GM23338 (cell line): ENCODE measurements at regions not wholly inside any gene's neighbourhood (a gene's known extent, or its start where the extent isn't known, plus 50 kb on each side); places are given as distances from the start of the nearest gene placed in this dataset.

Source experiments
- ATAC-seq: fragments of 200-7000 bp; cut with Tn5 transposase; 3 replicates; pipeline ENCODE4 v1.9.1; 2020
- DNase-seq: peaks from one replicate; pipeline ENCODE4 v3.0.0-alpha.2; 2015; ENCODE audit warnings: low spot score
- H2AFZ ChIP-seq: fragments of 200-600 bp; sonication (generic); 2 replicates; pipeline ENCODE4 v1.8.0; 2016; ENCODE audit warnings: antibody characterized with exemption, mild to moderate bottlenecking, moderate library complexity
- H3F3A ChIP-seq: fragments of 200-600 bp; sonication (generic); replicated peaks from 2 replicates; pipeline ENCODE4 v1.8.0; 2017; ENCODE audit warnings: antibody characterized with exemption, mixed run types, low read depth
- H3K27ac ChIP-seq: fragments of 200-600 bp; sonication (generic); 2 replicates; pipeline ENCODE4 v1.6.1; 2016; ENCODE audit warnings: low read depth
- H3K27me3 ChIP-seq: fragments of 200-600 bp; sonication (generic); 2 replicates; pipeline ENCODE4 v1.8.0; 2016; ENCODE audit warnings: mild to moderate bottlenecking, mixed run types, moderate library complexity; ENCODE audit not compliant: insufficient read depth
- H3K36me3 ChIP-seq: fragments of 200-600 bp; sonication (generic); 2 replicates; pipeline ENCODE4 v1.8.0; 2016; ENCODE audit warnings: mild to moderate bottlenecking; ENCODE audit not compliant: insufficient read depth
- H3K4me1 ChIP-seq: fragments of 200-600 bp; sonication (generic); 2 replicates; pipeline ENCODE4 v1.8.0; 2016; ENCODE audit warnings: mild to moderate bottlenecking, moderate library complexity; ENCODE audit not compliant: insufficient read depth
- H3K4me2 ChIP-seq: fragments of 200-600 bp; sonication (generic); 2 replicates; pipeline ENCODE4 v1.7.1; 2017; ENCODE audit warnings: mixed run types
- H3K4me3 ChIP-seq: fragments of 200-600 bp; sonication (generic); 2 replicates; pipeline ENCODE4 v1.6.1; 2016; ENCODE audit warnings: mixed run types
- H3K79me2 ChIP-seq: fragments of 200-600 bp; sonication (generic); replicated peaks from 2 replicates; pipeline ENCODE4 v1.8.0; 2017; ENCODE audit warnings: mild to moderate bottlenecking; ENCODE audit not compliant: insufficient read depth
- H3K9me2 ChIP-seq: fragments of 200-600 bp; sonication (generic); 2 replicates; pipeline ENCODE4 v1.8.0; 2017; ENCODE audit not compliant: insufficient read depth
- H4K20me1 ChIP-seq: fragments of 200-600 bp; sonication (generic); replicated peaks from 2 replicates; pipeline ENCODE4 v1.8.0; 2017; ENCODE audit warnings: mild to moderate bottlenecking; ENCODE audit not compliant: insufficient read depth
- H3K27ac Mint-ChIP-seq: 2 replicates; pipeline ENCODE4 v1.8.0; 2020; ENCODE audit warnings: inconsistent platforms, mild to moderate bottlenecking, moderate library complexity, mixed read lengths
- H3K27me3 Mint-ChIP-seq: 3 replicates; pipeline ENCODE4 v1.8.0; 2022; ENCODE audit warnings: low read depth, mild to moderate bottlenecking, moderate library complexity, mixed read lengths, inconsistent platforms; ENCODE audit not compliant: insufficient read depth, poor library complexity
- H3K36me3 Mint-ChIP-seq: 3 replicates; pipeline ENCODE4 v1.8.0; 2021; ENCODE audit warnings: low read depth, mild to moderate bottlenecking, inconsistent platforms, moderate library complexity, mixed read lengths
- H3K4me1 Mint-ChIP-seq: 3 replicates; pipeline ENCODE4 v1.8.0; 2020; ENCODE audit warnings: mild to moderate bottlenecking, inconsistent platforms, mixed read lengths
- H3K4me3 Mint-ChIP-seq: 3 replicates; pipeline ENCODE4 v1.8.0; 2021; ENCODE audit warnings: moderate library complexity, mild to moderate bottlenecking, inconsistent platforms, mixed read lengths
- H3K9me3 Mint-ChIP-seq: 3 replicates; pipeline ENCODE4 v1.8.0; 2020; ENCODE audit warnings: moderate library complexity, mild to moderate bottlenecking, inconsistent platforms, mixed read lengths
- CTCF ChIP-seq, 2 experiments: fragments of 200-600 bp in 1 of 2; sonication (generic) in 1 of 2; conservative IDR thresholded peaks; 2 replicates each; pipeline versions ENCODE4 v1.5.1 to v1.6.1; 2016 to 2017; ENCODE audit warnings: antibody characterized with exemption in 2 of 2, low read depth in 2 of 2, mild to moderate bottlenecking in 2 of 2, moderate library complexity in 1 of 2
- ETS1 ChIP-seq: IDR thresholded peaks from 2 replicates; pipeline ENCODE4 v1.6.1; 2016; ENCODE audit warnings: antibody characterized with exemption
- POLR2AphosphoS5 ChIP-seq: IDR thresholded peaks from 2 replicates; pipeline ENCODE4 v1.6.1; 2016; ENCODE audit warnings: antibody characterized with exemption, low read depth
- ZNF331 ChIP-seq: fragments of 250-450 bp; sonication (Bioruptor Pico); IDR thresholded peaks from 2 replicates; pipeline ENCODE4 v1.5.0; 2020; ENCODE audit warnings: low read depth, mild to moderate bottlenecking, moderate library complexity
- ZNF462 ChIP-seq: fragments of 250-450 bp; sonication (Bioruptor Pico); IDR thresholded peaks from 2 replicates; pipeline ENCODE4 v1.5.0; 2020; ENCODE audit warnings: mild to moderate bottlenecking, moderate library complexity
- TF ChIP-seq, protein P1 (sequence below): IDR thresholded peaks from one replicate; pipeline ENCODE4 v1.6.1; 2018; ENCODE audit warnings: antibody characterized with exemption; ENCODE audit not compliant: unreplicated experiment

- TF ChIP-seq, protein P1, sequence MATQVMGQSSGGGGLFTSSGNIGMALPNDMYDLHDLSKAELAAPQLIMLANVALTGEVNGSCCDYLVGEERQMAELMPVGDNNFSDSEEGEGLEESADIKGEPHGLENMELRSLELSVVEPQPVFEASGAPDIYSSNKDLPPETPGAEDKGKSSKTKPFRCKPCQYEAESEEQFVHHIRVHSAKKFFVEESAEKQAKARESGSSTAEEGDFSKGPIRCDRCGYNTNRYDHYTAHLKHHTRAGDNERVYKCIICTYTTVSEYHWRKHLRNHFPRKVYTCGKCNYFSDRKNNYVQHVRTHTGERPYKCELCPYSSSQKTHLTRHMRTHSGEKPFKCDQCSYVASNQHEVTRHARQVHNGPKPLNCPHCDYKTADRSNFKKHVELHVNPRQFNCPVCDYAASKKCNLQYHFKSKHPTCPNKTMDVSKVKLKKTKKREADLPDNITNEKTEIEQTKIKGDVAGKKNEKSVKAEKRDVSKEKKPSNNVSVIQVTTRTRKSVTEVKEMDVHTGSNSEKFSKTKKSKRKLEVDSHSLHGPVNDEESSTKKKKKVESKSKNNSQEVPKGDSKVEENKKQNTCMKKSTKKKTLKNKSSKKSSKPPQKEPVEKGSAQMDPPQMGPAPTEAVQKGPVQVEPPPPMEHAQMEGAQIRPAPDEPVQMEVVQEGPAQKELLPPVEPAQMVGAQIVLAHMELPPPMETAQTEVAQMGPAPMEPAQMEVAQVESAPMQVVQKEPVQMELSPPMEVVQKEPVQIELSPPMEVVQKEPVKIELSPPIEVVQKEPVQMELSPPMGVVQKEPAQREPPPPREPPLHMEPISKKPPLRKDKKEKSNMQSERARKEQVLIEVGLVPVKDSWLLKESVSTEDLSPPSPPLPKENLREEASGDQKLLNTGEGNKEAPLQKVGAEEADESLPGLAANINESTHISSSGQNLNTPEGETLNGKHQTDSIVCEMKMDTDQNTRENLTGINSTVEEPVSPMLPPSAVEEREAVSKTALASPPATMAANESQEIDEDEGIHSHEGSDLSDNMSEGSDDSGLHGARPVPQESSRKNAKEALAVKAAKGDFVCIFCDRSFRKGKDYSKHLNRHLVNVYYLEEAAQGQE, result no peak
- TF ChIP-seq ZNF331 (CRISPR knock-in tag) (no peak), POLR2AphosphoS5 (no peak), CTCF (conservative IDR thresholded peaks at IDR 0.05; ENCODE audit: low read depth in 2 of 2) (no peak)
Observed at GRCh38 chr4:114488301-114488982, 110.2 kb upstream of the UGT8 start (continued).

GRCh38 chr4:114494246-114494803 is 104.3 kb upstream of the UGT8 start:
- H3K9me2 ChIP-seq, result no peaks in the 10 kb centered on the region
- H3K4me2 ChIP-seq, result peak overlapping the region; percentile 56
- peaks cover 23% of the 10 kb centered on the region for H3K79me2 ChIP-seq
- no peaks in the 10 kb centered on the region for H4K20me1 ChIP-seq
- peaks cover 6% of the 10 kb centered on the region for H3K27me3 Mint-ChIP-seq
- H3K27ac Mint-ChIP-seq, result peak overlapping the region; percentile 98
- H3K4me1 Mint-ChIP-seq, result peaks cover 45% of the 10 kb centered on the region
- peaks cover 59% of the 10 kb centered on the region for H3K36me3 Mint-ChIP-seq
- H3F3A ChIP-seq, result peaks cover 6% of the 10 kb centered on the region
- DNase-seq (peak; percentile 83), ATAC-seq (peak; percentile 76)
- H3K4me3 Mint-ChIP-seq, result peak overlapping the region; percentile 66
- H3K4me1 ChIP-seq, result peaks cover 28% of the 10 kb centered on the region
- H3K27ac ChIP-seq, result peak overlapping the region; percentile 97
- H3K36me3 ChIP-seq, result no peaks in the 10 kb centered on the region
- no peak overlapping the region for H2AFZ ChIP-seq
- peaks cover 42% of the 10 kb centered on the region for H3K9me3 Mint-ChIP-seq
- H3K27me3 ChIP-seq, result no peaks in the 10 kb centered on the region
- H3K4me3 ChIP-seq, result peak overlapping the region; percentile 24
- TF ChIP-seq POLR2AphosphoS5 (0 out of 2 replicates have a peak, but pooled peaks have one; percentile 41), ETS1 (peak; percentile 63; the same call in 1 of the 2 replicates), ZNF462 (CRISPR knock-in tag) (peak; percentile 72; the same call in 1 of the 2 replicates)
- TF ChIP-seq, protein P1, result no peak
